ENCODE measurements at regions not wholly inside any gene's neighbourhood (a gene's known extent, or its start where the extent isn't known, plus 50 kb on each side); places are given as distances from the start of the nearest gene placed in this dataset.

DNA sequence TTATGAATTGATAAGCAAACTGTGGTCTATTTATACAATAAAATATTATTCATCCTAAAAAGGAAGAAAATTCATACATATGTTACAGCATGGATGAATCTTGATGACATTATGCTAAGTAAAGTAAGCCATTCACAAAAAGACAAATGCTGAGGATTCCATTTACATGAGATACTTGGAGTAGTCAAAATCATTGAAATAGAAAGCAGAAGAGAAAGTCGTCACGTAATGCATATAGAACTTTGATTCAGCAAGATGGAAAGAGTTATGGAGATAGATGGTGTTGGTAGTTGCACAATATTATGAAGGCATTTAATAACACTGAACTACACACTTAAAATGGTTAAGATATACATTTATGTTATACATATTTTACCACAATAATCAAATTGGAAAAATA, 309.7 kb upstream of the KLF6 start:
- TF ChIP-seq POLR2A (IDR thresholded peaks at IDR 0.05; ENCODE audit: low read depth, low read length) (no peak), POLR2AphosphoS5 (IDR thresholded peaks at IDR 0.05; ENCODE audit: low read depth, low read length) (no peak), TAF1 (IDR thresholded peaks at IDR 0.05; ENCODE audit: borderline replicate concordance, low read depth, low read length) (no peak)

Data from GM12892 (cell line).